Activated B cell treated with CpG ODN at 0.5 μM for 24 hours (primary cell): ENCODE measurements at regions not wholly inside any gene's neighbourhood (a gene's known extent, or its start where the extent isn't known, plus 50 kb on each side); places are given as distances from the start of the nearest gene placed in this dataset.

ENCODE experiments used
- ATAC-seq: fragments of 200-7000 bp; cut with Tn5 transposase; one replicate; pipeline ENCODE4 v1.10.0; 2021; ENCODE audit warnings: low read depth, mild to moderate bottlenecking, moderate library complexity
- CTCF ChIA-PET: fragments of 350-600 bp; sonication (Branson Sonifier 250); formaldehyde crosslinking; loops from one replicate; lab custom pipeline; 2021; ENCODE audit warnings: antibody characterized with exemption; lab: Charles Lee
- POLR2A ChIA-PET: fragments of 350-600 bp; sonication (Branson Sonifier 250); formaldehyde crosslinking; loops from one replicate; lab custom pipeline; 2021; ENCODE audit warnings: antibody characterized with exemption; lab: Charles Lee
- DNase-seq: peaks from one replicate; pipeline ENCODE4 v3.0.0; 2022
- H3K27ac Mint-ChIP-seq: one replicate; pipeline ENCODE4 v1.8.0; 2020; ENCODE audit warnings: mixed read lengths
- H3K27me3 Mint-ChIP-seq: one replicate; pipeline ENCODE4 v1.8.0; 2021; ENCODE audit warnings: mixed read lengths
- H3K36me3 Mint-ChIP-seq: one replicate; pipeline ENCODE4 v1.8.0; 2021; ENCODE audit warnings: low read depth, mixed read lengths
- H3K4me1 Mint-ChIP-seq: one replicate; pipeline ENCODE4 v1.8.0; 2021; ENCODE audit warnings: mixed read lengths
- H3K4me3 Mint-ChIP-seq: one replicate; pipeline ENCODE4 v1.8.0; 2020; ENCODE audit warnings: mild to moderate bottlenecking, mixed read lengths
- H3K9me3 Mint-ChIP-seq: one replicate; pipeline ENCODE4 v1.8.0; 2020; ENCODE audit warnings: mixed read lengths
- intact Hi-C: fragments of 100-400 bp; cut with micrococcal nuclease; formaldehyde crosslinking; loops from one replicate; pipeline ENCODE4 v1.15.1; 2024
- TF ChIP-seq, protein P1 (sequence below): fragments of 200-600 bp; IDR thresholded peaks from one replicate; pipeline ENCODE4 v1.8.0; 2022; ENCODE audit warnings: antibody characterized with exemption, mild to moderate bottlenecking

DNA sequence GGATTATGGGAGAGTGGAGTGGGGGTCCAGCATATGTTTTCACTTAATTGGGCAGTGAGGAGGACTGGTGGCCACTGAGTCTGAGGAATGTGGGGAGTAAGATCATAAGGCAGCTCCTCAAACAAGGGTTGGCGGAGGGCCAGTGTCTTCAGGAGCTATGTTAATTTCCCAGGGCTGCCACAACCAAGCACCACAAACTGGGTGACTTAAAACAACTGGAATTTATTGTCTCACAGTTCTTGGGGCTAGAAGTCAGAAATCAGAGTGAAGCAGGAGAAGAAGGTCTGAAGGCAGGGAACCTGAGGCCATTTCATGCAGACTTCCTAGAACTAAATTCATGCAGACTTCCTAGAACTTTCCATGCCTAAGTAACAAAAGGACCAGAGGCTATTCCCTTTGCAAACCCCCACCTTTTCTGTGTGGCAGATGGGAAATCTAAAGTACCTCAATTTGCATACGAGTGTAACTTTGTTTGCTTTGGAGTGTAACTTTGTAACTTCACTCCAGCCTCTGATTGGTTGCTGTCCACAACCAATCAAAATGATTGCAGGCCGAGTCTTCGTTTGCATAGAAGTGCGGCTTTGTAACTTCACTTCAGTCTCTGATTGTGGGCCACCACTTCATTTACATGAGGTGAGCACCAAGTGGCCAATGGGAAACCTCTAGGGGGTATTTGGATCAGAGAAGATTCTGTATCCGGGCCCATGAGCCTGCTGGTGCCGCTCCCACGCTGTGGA is 50.5 kb upstream of the ZBED5 start:
- DNase-seq (no peak), ATAC-seq (no peak)
- Mint-ChIP-seq H3K4me1 (no peaks in the 10 kb centered on the region), H3K27ac (no peak overlapping the region), H3K4me3 (no peak overlapping the region), H3K9me3 (no peaks in the 10 kb centered on the region), H3K36me3 (no peaks in the 10 kb centered on the region), H3K27me3 (peaks cover 2% of the 10 kb centered on the region)
- TF ChIP-seq, protein P1, sequence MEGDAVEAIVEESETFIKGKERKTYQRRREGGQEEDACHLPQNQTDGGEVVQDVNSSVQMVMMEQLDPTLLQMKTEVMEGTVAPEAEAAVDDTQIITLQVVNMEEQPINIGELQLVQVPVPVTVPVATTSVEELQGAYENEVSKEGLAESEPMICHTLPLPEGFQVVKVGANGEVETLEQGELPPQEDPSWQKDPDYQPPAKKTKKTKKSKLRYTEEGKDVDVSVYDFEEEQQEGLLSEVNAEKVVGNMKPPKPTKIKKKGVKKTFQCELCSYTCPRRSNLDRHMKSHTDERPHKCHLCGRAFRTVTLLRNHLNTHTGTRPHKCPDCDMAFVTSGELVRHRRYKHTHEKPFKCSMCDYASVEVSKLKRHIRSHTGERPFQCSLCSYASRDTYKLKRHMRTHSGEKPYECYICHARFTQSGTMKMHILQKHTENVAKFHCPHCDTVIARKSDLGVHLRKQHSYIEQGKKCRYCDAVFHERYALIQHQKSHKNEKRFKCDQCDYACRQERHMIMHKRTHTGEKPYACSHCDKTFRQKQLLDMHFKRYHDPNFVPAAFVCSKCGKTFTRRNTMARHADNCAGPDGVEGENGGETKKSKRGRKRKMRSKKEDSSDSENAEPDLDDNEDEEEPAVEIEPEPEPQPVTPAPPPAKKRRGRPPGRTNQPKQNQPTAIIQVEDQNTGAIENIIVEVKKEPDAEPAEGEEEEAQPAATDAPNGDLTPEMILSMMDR, result no peak
- intact Hi-C loops, result no loop called here
- POLR2A ChIA-PET, result no interaction called here
- CTCF ChIA-PET, result no interaction called here
